ENCODE measurements at regions not wholly inside any gene's neighbourhood (a gene's known extent, or its start where the extent isn't known, plus 50 kb on each side); places are given as distances from the start of the nearest gene placed in this dataset.

DNA sequence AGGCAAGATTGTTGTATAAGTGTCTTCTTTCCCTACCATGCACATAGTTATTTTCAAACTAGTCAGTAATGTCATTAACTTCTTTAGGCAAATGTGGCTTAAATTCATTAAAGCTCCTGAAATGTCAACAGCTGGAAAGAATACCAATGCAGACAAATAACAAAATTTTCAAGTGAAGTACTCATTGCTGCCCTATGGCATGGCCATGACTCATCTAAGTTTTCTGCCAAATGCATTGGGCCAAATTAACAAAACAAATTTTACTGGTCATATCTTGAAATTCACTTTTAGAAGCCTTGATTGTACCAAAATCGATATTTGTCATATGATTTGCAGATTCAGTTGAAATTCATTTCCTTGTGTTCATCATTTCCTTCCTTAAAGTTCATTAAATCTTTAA, 915.9 kb downstream of the SLC6A15 start:
- TF ChIP-seq, protein P1, sequence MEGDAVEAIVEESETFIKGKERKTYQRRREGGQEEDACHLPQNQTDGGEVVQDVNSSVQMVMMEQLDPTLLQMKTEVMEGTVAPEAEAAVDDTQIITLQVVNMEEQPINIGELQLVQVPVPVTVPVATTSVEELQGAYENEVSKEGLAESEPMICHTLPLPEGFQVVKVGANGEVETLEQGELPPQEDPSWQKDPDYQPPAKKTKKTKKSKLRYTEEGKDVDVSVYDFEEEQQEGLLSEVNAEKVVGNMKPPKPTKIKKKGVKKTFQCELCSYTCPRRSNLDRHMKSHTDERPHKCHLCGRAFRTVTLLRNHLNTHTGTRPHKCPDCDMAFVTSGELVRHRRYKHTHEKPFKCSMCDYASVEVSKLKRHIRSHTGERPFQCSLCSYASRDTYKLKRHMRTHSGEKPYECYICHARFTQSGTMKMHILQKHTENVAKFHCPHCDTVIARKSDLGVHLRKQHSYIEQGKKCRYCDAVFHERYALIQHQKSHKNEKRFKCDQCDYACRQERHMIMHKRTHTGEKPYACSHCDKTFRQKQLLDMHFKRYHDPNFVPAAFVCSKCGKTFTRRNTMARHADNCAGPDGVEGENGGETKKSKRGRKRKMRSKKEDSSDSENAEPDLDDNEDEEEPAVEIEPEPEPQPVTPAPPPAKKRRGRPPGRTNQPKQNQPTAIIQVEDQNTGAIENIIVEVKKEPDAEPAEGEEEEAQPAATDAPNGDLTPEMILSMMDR (conservative IDR thresholded peaks at IDR 0.05) = no peak
- no peak for TF ChIP-seq ZFX (IDR thresholded peaks at IDR 0.05)
